Stimulated activated naive CD8-positive, alpha-beta T cell treated with anti-CD3 and anti-CD28 coated beads, Interleukin-15, Interleukin-2, amounts not matched to agents 100 ng/mL and 50 ng/mL, for 24 hours (primary cell): ENCODE measurements at regions not wholly inside any gene's neighbourhood (a gene's known extent, or its start where the extent isn't known, plus 50 kb on each side); places are given as distances from the start of the nearest gene placed in this dataset.
"Not testable (repeated sequence)": the region's sequence is repeated elsewhere in the genome, so short reads cannot be mapped to it uniquely, and the experiment has no call there.

Experiments
- H3K27ac Mint-ChIP-seq: one replicate; pipeline ENCODE4 v1.8.0; 2021; ENCODE audit warnings: mild to moderate bottlenecking, mixed read lengths
- H3K27me3 Mint-ChIP-seq: one replicate; pipeline ENCODE4 v1.8.0; 2021; ENCODE audit warnings: mixed read lengths
- H3K36me3 Mint-ChIP-seq: one replicate; pipeline ENCODE4 v1.8.0; 2021; ENCODE audit warnings: low read depth, mixed read lengths
- H3K4me1 Mint-ChIP-seq: one replicate; pipeline ENCODE4 v1.8.0; 2021; ENCODE audit warnings: low read depth, mixed read lengths
- H3K4me3 Mint-ChIP-seq: one replicate; pipeline ENCODE4 v1.8.0; 2021; ENCODE audit warnings: mild to moderate bottlenecking, mixed read lengths
- H3K9me3 Mint-ChIP-seq: one replicate; pipeline ENCODE4 v1.8.0; 2021; ENCODE audit warnings: mixed read lengths

GRCh38 chr14:105929327-105930081, 403.1 kb downstream of the TMEM121 start:
- no peaks in the 10 kb centered on the region for H3K36me3 Mint-ChIP-seq
- no peak overlapping the region for H3K4me3 Mint-ChIP-seq
- no peaks in the 10 kb centered on the region for H3K4me1 Mint-ChIP-seq
- peaks cover 25% of the 10 kb centered on the region for H3K27me3 Mint-ChIP-seq
- H3K9me3 Mint-ChIP-seq, result no peaks in the 10 kb centered on the region
- no peak overlapping the region for H3K27ac Mint-ChIP-seq

- Mint-ChIP-seq H3K27me3 (peaks cover 32% of the 10 kb centered on the region), H3K27ac (no peak overlapping the region), H3K36me3 (no peaks in the 10 kb centered on the region), H3K9me3 (no peaks in the 10 kb centered on the region), H3K4me3 (no peak overlapping the region), H3K4me1 (no peaks in the 10 kb centered on the region)
Observed at GRCh38 chr14:105930572-105930971, 404.2 kb downstream of the TMEM121 start.

GRCh38 chr14:105931808-105932483, 405.6 kb downstream of the TMEM121 start:
- no peaks in the 10 kb centered on the region for H3K4me1 Mint-ChIP-seq
- H3K9me3 Mint-ChIP-seq, result no peaks in the 10 kb centered on the region
- peaks cover 38% of the 10 kb centered on the region for H3K27me3 Mint-ChIP-seq
- no peak overlapping the region for H3K4me3 Mint-ChIP-seq
- no peaks in the 10 kb centered on the region for H3K36me3 Mint-ChIP-seq
- H3K27ac Mint-ChIP-seq, result no peak overlapping the region

- H3K36me3 Mint-ChIP-seq, result no peaks in the 10 kb centered on the region
- no peak overlapping the region for H3K4me3 Mint-ChIP-seq
- H3K4me1 Mint-ChIP-seq, result no peaks in the 10 kb centered on the region
- H3K27ac Mint-ChIP-seq, result no peak overlapping the region
- no peaks in the 10 kb centered on the region for H3K9me3 Mint-ChIP-seq
- peaks cover 38% of the 10 kb centered on the region for H3K27me3 Mint-ChIP-seq
Observed at GRCh38 chr14:105933238-105933637, 406.9 kb downstream of the TMEM121 start.

GRCh38 chr14:105935384-105935783, 409.0 kb downstream of the TMEM121 start:
- peaks cover 8% of the 10 kb centered on the region for H3K9me3 Mint-ChIP-seq
- H3K36me3 Mint-ChIP-seq, result no peaks in the 10 kb centered on the region
- no peak overlapping the region for H3K4me3 Mint-ChIP-seq
- H3K27me3 Mint-ChIP-seq, result peaks cover 38% of the 10 kb centered on the region
- H3K4me1 Mint-ChIP-seq, result no peaks in the 10 kb centered on the region
- H3K27ac Mint-ChIP-seq, result no peak overlapping the region

- H3K4me3 Mint-ChIP-seq, result no peak overlapping the region
- no peaks in the 10 kb centered on the region for H3K4me1 Mint-ChIP-seq
- peaks cover 8% of the 10 kb centered on the region for H3K9me3 Mint-ChIP-seq
- no peaks in the 10 kb centered on the region for H3K36me3 Mint-ChIP-seq
- no peak overlapping the region for H3K27ac Mint-ChIP-seq
- peaks cover 24% of the 10 kb centered on the region for H3K27me3 Mint-ChIP-seq
Observed at GRCh38 chr14:105937253-105938054, 411.1 kb downstream of the TMEM121 start.

GRCh38 chr14:105938055-105938863, 411.9 kb downstream of the TMEM121 start:
- Mint-ChIP-seq H3K4me1 (no peaks in the 10 kb centered on the region), H3K9me3 (peaks cover 8% of the 10 kb centered on the region), H3K27me3 (peaks cover 24% of the 10 kb centered on the region), H3K36me3 (no peaks in the 10 kb centered on the region), H3K27ac (no peak overlapping the region), H3K4me3 (no peak overlapping the region)

- no peak overlapping the region for H3K27ac Mint-ChIP-seq
Observed at GRCh38 chr14:105938959-105939358, 412.6 kb downstream of the TMEM121 start.

GRCh38 chr14:105939810-105940508, 413.6 kb downstream of the TMEM121 start:
- Mint-ChIP-seq H3K36me3 (no peaks in the 10 kb centered on the region), H3K4me1 (peaks cover 4% of the 10 kb centered on the region), H3K9me3 (peaks cover 8% of the 10 kb centered on the region), H3K4me3 (no peak overlapping the region), H3K27me3 (peaks cover 10% of the 10 kb centered on the region), H3K27ac (no peak overlapping the region)

More at GRCh38 chr14:105938959-105939358, 412.6 kb downstream of the TMEM121 start:
- Mint-ChIP-seq H3K4me1 (no peaks in the 10 kb centered on the region), H3K36me3 (no peaks in the 10 kb centered on the region), H3K9me3 (peaks cover 8% of the 10 kb centered on the region), H3K27me3 (peaks cover 17% of the 10 kb centered on the region), H3K4me3 (no peak overlapping the region)

GRCh38 chr14:105940534-105941225, 414.3 kb downstream of the TMEM121 start:
- Mint-ChIP-seq H3K36me3 (no peaks in the 10 kb centered on the region), H3K4me1 (peaks cover 7% of the 10 kb centered on the region), H3K27ac (no peak overlapping the region), H3K4me3 (no peak overlapping the region), H3K27me3 (peaks cover 6% of the 10 kb centered on the region), H3K9me3 (peaks cover 8% of the 10 kb centered on the region)

GRCh38 chr14:105941226-105942166, 415.1 kb downstream of the TMEM121 start:
- H3K36me3 Mint-ChIP-seq, result no peaks in the 10 kb centered on the region

GRCh38 chr14:105942725-105943124, 416.3 kb downstream of the TMEM121 start:
- H3K27me3 Mint-ChIP-seq, H3K4me1 Mint-ChIP-seq: not testable (repeated sequence)

More at GRCh38 chr14:105941226-105942166, 415.1 kb downstream of the TMEM121 start:
- peaks cover 7% of the 10 kb centered on the region for H3K4me1 Mint-ChIP-seq
- H3K27me3 Mint-ChIP-seq, result no peaks in the 10 kb centered on the region
- no peak overlapping the region for H3K27ac Mint-ChIP-seq
- no peak overlapping the region for H3K4me3 Mint-ChIP-seq
- peaks cover 8% of the 10 kb centered on the region for H3K9me3 Mint-ChIP-seq

More at GRCh38 chr14:105942725-105943124, 416.3 kb downstream of the TMEM121 start:
- H3K4me3 Mint-ChIP-seq, H3K27ac Mint-ChIP-seq, H3K9me3 Mint-ChIP-seq, H3K36me3 Mint-ChIP-seq: not testable (repeated sequence)
